ENCODE measurements at regions not wholly inside any gene's neighbourhood (a gene's known extent, or its start where the extent isn't known, plus 50 kb on each side); places are given as distances from the start of the nearest gene placed in this dataset.

- Histone ChIP-seq H2BK5ac (ENCODE audit: low read depth, low read length) (no peak overlapping the region), H2BK120ac (replicated peaks; ENCODE audit: low read depth, low read length) (no peak overlapping the region), H4K20me1 (replicated peaks in 1 of 2; ENCODE audit: control insufficient read depth in 1 of 2, insufficient read depth in 2 of 2, low read length in 2 of 2) (no peaks in the 10 kb centered on the region), H3K14ac (ENCODE audit: insufficient read length) (no peak overlapping the region), H4K91ac (replicated peaks; ENCODE audit: insufficient read length, low read length) (no peak overlapping the region), H4K8ac (ENCODE audit: extremely low read depth, insufficient read depth, low read length) (no peak overlapping the region), H4K5ac (ENCODE audit: insufficient read length, low read depth, low read length) (no peak overlapping the region), H3K9ac (replicated peaks in 1 of 4; ENCODE audit: extremely low read depth in 1 of 4, low read depth in 3 of 4, low read length in 3 of 4) (no peak overlapping the region), H3K79me2 (ENCODE audit: control insufficient read depth in 1 of 2, insufficient read depth in 2 of 2, low read length in 2 of 2) (no peaks in the 10 kb centered on the region), H3K23ac (ENCODE audit: insufficient read length) (no peak overlapping the region), H2BK12ac (ENCODE audit: low read depth, low read length) (no peak overlapping the region), H3K4me1 (replicated peaks in 1 of 4; ENCODE audit: control insufficient read depth in 3 of 4, insufficient read depth in 4 of 4, low read length in 3 of 4) (no peaks in the 10 kb centered on the region), H2BK15ac (ENCODE audit: low read length) (no peak overlapping the region), H3K4ac (replicated peaks; ENCODE audit: insufficient read length, low read depth, low read length) (no peak overlapping the region), H2AFZ (ENCODE audit: low read length) (no peak overlapping the region), H3K27me3 (replicated peaks in 1 of 4; ENCODE audit: control insufficient read depth in 3 of 4, extremely low read depth in 1 of 4, insufficient read depth in 3 of 4, low read length in 3 of 4) (no peaks in the 10 kb centered on the region), H3K9me3 (ENCODE audit: insufficient read depth in 2 of 2, low read depth in 1 of 2, low read length in 1 of 2) (peaks cover 0 to 4% of the 10 kb centered on the region in 2 experiments; a peak in 1 of 4 replicates), H3K36me3 (ENCODE audit: control insufficient read depth in 2 of 4, insufficient read depth in 4 of 4, low read length in 3 of 4) (no peaks in the 10 kb centered on the region), H3K79me1 (ENCODE audit: low read depth, low read length) (no peaks in the 10 kb centered on the region), H3K4me3 (ENCODE audit: extremely low read depth in 1 of 4, insufficient read depth in 2 of 4, low read depth in 3 of 4, low read length in 4 of 4) (no peak overlapping the region), H2AK5ac (ENCODE audit: low read depth, low read length) (no peak overlapping the region), H3K4me2 (ENCODE audit: insufficient read depth in 1 of 2, low read depth in 2 of 2, low read length in 2 of 2) (no peak overlapping the region), H3K18ac (ENCODE audit: extremely low read depth, low read length) (no peak overlapping the region), H2BK20ac (ENCODE audit: low read length) (no peak overlapping the region), H3K56ac (replicated peaks; ENCODE audit: insufficient read length, low read depth, low read length) (no peak overlapping the region), H3K27ac (ENCODE audit: low read depth, low read length) (no peak overlapping the region), H3K23me2 (ENCODE audit: low read depth, low read length) (no peaks in the 10 kb centered on the region)
- ChIA-PET CTCF (ENCODE audit: partially characterized antibody) (no interaction called here), POLR2A (ENCODE audit: partially characterized antibody) (no interaction called here)
- TF ChIP-seq FOSL1 (IDR thresholded peaks at IDR 0.05; ENCODE audit: insufficient read depth, low read depth, low read length) = no peak
- TF ChIP-seq ATF2 (IDR thresholded peaks at IDR 0.05; ENCODE audit: low read length) = no peak
- no peak for TF ChIP-seq NANOG (IDR thresholded peaks at IDR 0.05; ENCODE audit: insufficient read depth, low read depth, low read length, poor library complexity, severe bottlenecking)
- TF ChIP-seq TBP (IDR thresholded peaks at IDR 0.05; ENCODE audit: low read depth, low read length) = no peak
- no peak for TF ChIP-seq POLR2A (IDR thresholded peaks at IDR 0.05; ENCODE audit: control extremely low read depth in 1 of 2, low read depth in 2 of 2, low read length in 2 of 2)
- TF ChIP-seq SIN3A (conservative IDR thresholded peaks at IDR 0.05 in 1 of 2, IDR thresholded peaks at IDR 0.05 in 1 of 2; ENCODE audit: low read depth in 1 of 2, low read length in 2 of 2) = no peak
- TF ChIP-seq RAD21 (IDR thresholded peaks at IDR 0.05 in 1 of 2, conservative IDR thresholded peaks at IDR 0.05 in 1 of 2; ENCODE audit: low read depth in 2 of 2, low read length in 2 of 2) = no peak
- no peak for TF ChIP-seq SIRT6 (IDR thresholded peaks at IDR 0.05; ENCODE audit: low read length)
- DNase-seq (ENCODE audit: low read depth in 1 of 2, low spot score in 2 of 2) = no peak
- WGBS, 2 experiments (ENCODE audit: extremely low coverage in 1 of 2, insufficient coverage in 1 of 2, insufficient read length in 1 of 2, insufficient replicate concordance in 2 of 2, low coverage in 1 of 2, low lambda C conversion rate in 2 of 2, missing lambda C conversion rate in 1 of 2) = 93% methylated on average over 3 of the region's 3 CpGs; no CpG with 5 or more reads in 1 of the 2 experiments
- no peak for FAIRE-seq
Measured at GRCh38 chr20:41989039-41989679, 371.0 kb upstream of the CHD6 start.

Data from H1 (cell line).